Fibroblast of mammary gland (primary cell): ENCODE measurements at regions not wholly inside any gene's neighbourhood (a gene's known extent, or its start where the extent isn't known, plus 50 kb on each side); places are given as distances from the start of the nearest gene placed in this dataset.

Experiments
- DNase-seq: peaks from one replicate; pipeline ENCODE4 v3.0.0-alpha.2; 2010; ENCODE audit warnings: low read depth
- H3K4me3 ChIP-seq: 2 replicates; pipeline ENCODE4 v1.5.1; 2011; ENCODE audit warnings: low read depth, mild to moderate bottlenecking, low read length, moderate library complexity; ENCODE audit not compliant: control insufficient read depth
- CTCF ChIP-seq: conservative IDR thresholded peaks from 2 replicates; pipeline ENCODE4 v1.5.1; 2011; ENCODE audit warnings: low read depth, low read length, inconsistent platforms; ENCODE audit not compliant: control insufficient read depth, insufficient read depth

GRCh38 chr6:2376429-2377355 is 131.3 kb upstream of the GMDS start:
- TF ChIP-seq CTCF, result no peak
- no peak overlapping the region for H3K4me3 ChIP-seq
- DNase-seq, result peak; percentile 77

GRCh38 chr6:2375443-2375842 is 130.0 kb upstream of the GMDS start:
- no peak for TF ChIP-seq CTCF
- H3K4me3 ChIP-seq, result no peak overlapping the region
- DNase-seq, result no peak

- TF ChIP-seq CTCF, result no peak
- no peak overlapping the region for H3K4me3 ChIP-seq
Observed at GRCh38 chr6:2369606-2370005, 124.2 kb upstream of the GMDS start.

GRCh38 chr6:2363211-2363610 is 117.8 kb upstream of the GMDS start:
- no peak for TF ChIP-seq CTCF
- no peak for DNase-seq
- no peak overlapping the region for H3K4me3 ChIP-seq

More at GRCh38 chr6:2369606-2370005, 124.2 kb upstream of the GMDS start:
- no peak for DNase-seq

GRCh38 chr6:2361195-2361594 is 115.8 kb upstream of the GMDS start:
- no peak overlapping the region for H3K4me3 ChIP-seq
- no peak for TF ChIP-seq CTCF
- DNase-seq, result no peak

GRCh38 chr6:2360716-2361115 is 115.3 kb upstream of the GMDS start:
- TF ChIP-seq CTCF, result no peak
- no peak for DNase-seq
- no peak overlapping the region for H3K4me3 ChIP-seq

GRCh38 chr6:2360126-2360525 is 114.7 kb upstream of the GMDS start:
- no peak for DNase-seq
- TF ChIP-seq CTCF, result no peak

More at GRCh38 chr6:2360126-2360525, 114.7 kb upstream of the GMDS start:
- H3K4me3 ChIP-seq, result no peak overlapping the region
